Fibroblast of gingiva (primary cell): ENCODE measurements at regions not wholly inside any gene's neighbourhood (a gene's known extent, or its start where the extent isn't known, plus 50 kb on each side); places are given as distances from the start of the nearest gene placed in this dataset.
A peak's percentile ranks its signal among the peaks of the same experiment; 100 is the strongest.

Experiments
- DNase-seq: peaks from one replicate; pipeline ENCODE4 v3.0.0-alpha.2; 2011; ENCODE audit warnings: low read depth

GRCh38 chr15:89421219-89421618 is 75.2 kb downstream of the RHCG start:
- no peak for DNase-seq

GRCh38 chr15:89419370-89419984 is 76.9 kb downstream of the RHCG start:
- no peak for DNase-seq

- DNase-seq: no peak
Measured at GRCh38 chr15:89417206-89417725, 79.1 kb downstream of the RHCG start.

GRCh38 chr15:89416339-89417183 is 79.8 kb downstream of the RHCG start:
- DNase-seq: peak; percentile 26

- DNase-seq: no peak
Measured at GRCh38 chr15:89414571-89414970, 79.9 kb upstream of the POLG start.

GRCh38 chr15:89413877-89414276 is 79.3 kb upstream of the POLG start:
- no peak for DNase-seq

- no peak for DNase-seq
Measured at GRCh38 chr15:89412905-89413411, 78.3 kb upstream of the POLG start.

GRCh38 chr15:89410039-89410435 is 75.4 kb upstream of the POLG start:
- DNase-seq: no peak

- DNase-seq: no peak
Measured at GRCh38 chr15:89409184-89410038, 74.8 kb upstream of the POLG start.

GRCh38 chr15:89408372-89409183 is 74.0 kb upstream of the POLG start:
- no peak for DNase-seq

GRCh38 chr15:89406940-89407607 is 72.5 kb upstream of the POLG start:
- no peak for DNase-seq

GRCh38 chr15:89406218-89406939 is 71.8 kb upstream of the POLG start:
- DNase-seq: no peak

GRCh38 chr15:89405494-89405893 is 70.9 kb upstream of the POLG start:
- DNase-seq: no peak

- DNase-seq: no peak
Measured at GRCh38 chr15:89404023-89404422, 69.4 kb upstream of the POLG start.

- no peak for DNase-seq
Measured at GRCh38 chr15:89402518-89402805, 67.8 kb upstream of the POLG start.

GRCh38 chr15:89401631-89402517 is 67.2 kb upstream of the POLG start:
- peak; percentile 11 for DNase-seq

GRCh38 chr15:89400782-89401545 is 66.3 kb upstream of the POLG start:
- DNase-seq: no peak

GRCh38 chr15:89400116-89400781 is 65.6 kb upstream of the POLG start:
- no peak for DNase-seq
